Tibial artery (tissue), 4 donors: ENCODE measurements at regions not wholly inside any gene's neighbourhood (a gene's known extent, or its start where the extent isn't known, plus 50 kb on each side); places are given as distances from the start of the nearest gene placed in this dataset.

Experiments
- DNase-seq, 2 donors: peaks; one replicate each; pipeline ENCODE4 v3.0.0-alpha.2; 2019
- H3K27ac ChIP-seq, 2 donors: fragments of 200-600 bp; sonication (generic) in 1 of 2; 1 replicate in 1 of 2; 2 replicates in 1 of 2; pipeline ENCODE4 v1.5.1; 2018 to 2019; ENCODE audit warnings: mild to moderate bottlenecking in 1 of 2
- H3K27me3 ChIP-seq, 2 donors: fragments of 200-600 bp; sonication (generic) in 1 of 2; one replicate each; pipeline versions ENCODE4 v1.5.1 to v1.6.0; 2016 to 2019
- H3K36me3 ChIP-seq, 3 donors: fragments of 200-600 bp; sonication (generic) in 2 of 3; one replicate each; pipeline ENCODE4 v1.5.1; 2016 to 2019; ENCODE audit warnings: mild to moderate bottlenecking in 2 of 3
- H3K4me1 ChIP-seq, 4 donors: fragments of 200-600 bp; sonication (generic) in 2 of 4; 1 replicate in 3 of 4; 2 replicates in 1 of 4; pipeline ENCODE4 v1.5.1; 2016 to 2019
- H3K4me3 ChIP-seq, 2 donors: fragments of 200-600 bp; sonication (generic) in 1 of 2; 1 replicate in 1 of 2; 2 replicates in 1 of 2; pipeline ENCODE4 v1.5.1; 2018 to 2019; ENCODE audit warnings: mild to moderate bottlenecking in 2 of 2
- H3K9me3 ChIP-seq, 3 donors: fragments of 200-600 bp; sonication (generic) in 1 of 3; one replicate each; pipeline ENCODE4 v1.5.1; 2016 to 2019
- intact Hi-C: fragments of 100-400 bp; cut with DNase I; formaldehyde crosslinking; loops from one replicate; pipeline ENCODE4 v1.15.0; 2023; ENCODE audit warnings: low total_unique reads
- TF ChIP-seq, protein P1 (sequence below), 2 experiments: fragments of 200-600 bp in 1 of 2; fragments of 450-650 bp in 1 of 2; IDR thresholded peaks; one replicate each; pipeline ENCODE4 v1.5.1; 2017 to 2019; ENCODE audit warnings: antibody characterized with exemption in 2 of 2, mild to moderate bottlenecking in 1 of 2, moderate library complexity in 1 of 2

- no peaks in the 10 kb centered on the region for H3K27me3 ChIP-seq
- H3K36me3 ChIP-seq = no peaks in the 10 kb centered on the region
- H3K4me1 ChIP-seq = no peaks in the 10 kb centered on the region
- H3K27ac ChIP-seq = no peak overlapping the region
- no peak overlapping the region for H3K4me3 ChIP-seq
- intact Hi-C loops = no loop called here
- no peaks in the 10 kb centered on the region for H3K9me3 ChIP-seq
- DNase-seq = no peak
- TF ChIP-seq, protein P1, sequence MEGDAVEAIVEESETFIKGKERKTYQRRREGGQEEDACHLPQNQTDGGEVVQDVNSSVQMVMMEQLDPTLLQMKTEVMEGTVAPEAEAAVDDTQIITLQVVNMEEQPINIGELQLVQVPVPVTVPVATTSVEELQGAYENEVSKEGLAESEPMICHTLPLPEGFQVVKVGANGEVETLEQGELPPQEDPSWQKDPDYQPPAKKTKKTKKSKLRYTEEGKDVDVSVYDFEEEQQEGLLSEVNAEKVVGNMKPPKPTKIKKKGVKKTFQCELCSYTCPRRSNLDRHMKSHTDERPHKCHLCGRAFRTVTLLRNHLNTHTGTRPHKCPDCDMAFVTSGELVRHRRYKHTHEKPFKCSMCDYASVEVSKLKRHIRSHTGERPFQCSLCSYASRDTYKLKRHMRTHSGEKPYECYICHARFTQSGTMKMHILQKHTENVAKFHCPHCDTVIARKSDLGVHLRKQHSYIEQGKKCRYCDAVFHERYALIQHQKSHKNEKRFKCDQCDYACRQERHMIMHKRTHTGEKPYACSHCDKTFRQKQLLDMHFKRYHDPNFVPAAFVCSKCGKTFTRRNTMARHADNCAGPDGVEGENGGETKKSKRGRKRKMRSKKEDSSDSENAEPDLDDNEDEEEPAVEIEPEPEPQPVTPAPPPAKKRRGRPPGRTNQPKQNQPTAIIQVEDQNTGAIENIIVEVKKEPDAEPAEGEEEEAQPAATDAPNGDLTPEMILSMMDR (IDR thresholded peaks at IDR 0.05) = no peak
Observed at GRCh38 chr1:239633432-239633831, 247.1 kb downstream of the CHRM3 start.

GRCh38 chr1:239635276-239635675 lies 248.9 kb downstream of the CHRM3 start:
- Histone ChIP-seq H3K36me3 (no peaks in the 10 kb centered on the region), H3K4me1 (no peaks in the 10 kb centered on the region), H3K9me3 (no peaks in the 10 kb centered on the region), H3K4me3 (no peak overlapping the region), H3K27ac (no peak overlapping the region), H3K27me3 (no peaks in the 10 kb centered on the region)
- no peak for DNase-seq
- TF ChIP-seq, protein P1 (IDR thresholded peaks at IDR 0.05) = no peak
- intact Hi-C loops = no loop called here

DNA sequence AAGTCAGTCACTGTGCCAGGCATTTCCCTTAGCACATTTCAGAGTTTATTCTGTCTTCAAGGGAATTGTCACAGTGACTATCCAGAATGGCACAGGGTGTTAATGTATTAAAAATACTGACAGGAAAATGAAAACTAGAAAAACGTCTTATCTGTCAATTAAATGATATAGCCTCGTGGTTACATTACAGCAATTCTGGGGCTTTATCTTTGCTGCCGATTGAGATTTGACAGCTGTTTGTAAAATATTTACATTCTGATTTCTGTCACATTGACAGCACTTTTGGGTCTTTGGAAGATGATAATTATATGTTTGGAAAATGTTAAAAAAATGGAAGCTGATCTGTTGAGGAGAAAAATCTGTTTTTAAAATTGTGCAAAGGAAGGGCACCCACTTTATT lies 250.0 kb downstream of the CHRM3 start:
- H3K9me3 ChIP-seq = no peaks in the 10 kb centered on the region
- no peak for DNase-seq
- H3K27ac ChIP-seq = no peak overlapping the region
- no peaks in the 10 kb centered on the region for H3K4me1 ChIP-seq
- H3K4me3 ChIP-seq = no peak overlapping the region
- TF ChIP-seq, protein P1 (IDR thresholded peaks at IDR 0.05) = no peak
- no peaks in the 10 kb centered on the region for H3K27me3 ChIP-seq
- intact Hi-C loops = no loop called here
- H3K36me3 ChIP-seq = no peaks in the 10 kb centered on the region

DNA sequence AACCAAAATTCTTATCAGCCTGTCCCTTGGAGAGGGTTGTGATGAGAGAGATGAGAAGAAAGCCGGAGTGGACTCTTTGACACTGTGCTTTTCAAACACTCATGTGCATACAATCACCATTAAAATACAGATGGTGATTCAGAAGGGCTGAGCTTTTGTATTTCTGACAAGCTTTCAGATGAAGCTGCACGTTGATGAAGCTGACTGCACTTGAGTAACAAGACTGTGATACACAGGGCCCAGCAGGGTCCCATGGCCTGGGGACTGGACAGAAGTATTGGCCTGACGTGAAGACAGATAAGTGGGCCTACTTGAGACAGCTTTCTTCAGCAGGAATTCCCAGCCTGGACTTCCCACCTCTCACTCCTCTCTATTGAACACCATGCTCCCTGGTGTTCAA lies 258.2 kb downstream of the CHRM3 start:
- intact Hi-C loops = no loop called here
- no peak overlapping the region for H3K4me3 ChIP-seq
- no peaks in the 10 kb centered on the region for H3K9me3 ChIP-seq
- H3K27me3 ChIP-seq = no peaks in the 10 kb centered on the region
- TF ChIP-seq, protein P1 (IDR thresholded peaks at IDR 0.05) = no peak
- no peak for DNase-seq
- H3K36me3 ChIP-seq = no peaks in the 10 kb centered on the region
- H3K27ac ChIP-seq = no peak overlapping the region
- no peaks in the 10 kb centered on the region for H3K4me1 ChIP-seq

DNA sequence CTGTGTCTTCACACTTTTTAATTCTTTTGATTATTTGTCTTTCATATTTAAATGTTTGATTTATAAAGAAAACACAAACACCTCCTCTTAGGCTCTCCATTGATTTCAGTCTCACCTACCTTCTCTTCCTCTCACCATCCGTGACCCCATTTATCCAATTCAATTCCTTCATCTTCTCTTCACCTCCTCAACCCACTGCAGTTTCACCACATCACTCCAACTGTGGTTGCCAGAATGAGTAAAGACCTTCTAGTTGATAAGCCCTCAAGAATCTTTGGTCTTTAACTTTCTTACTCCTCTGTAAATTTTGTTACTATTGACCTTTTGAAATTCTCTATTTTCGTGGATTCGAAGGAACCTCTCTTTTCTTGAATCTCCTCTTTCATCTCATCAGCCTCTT lies 260.7 kb downstream of the CHRM3 start:
- H3K9me3 ChIP-seq = no peaks in the 10 kb centered on the region
- TF ChIP-seq, protein P1 (IDR thresholded peaks at IDR 0.05) = no peak

GRCh38 chr1:239647964-239648632 lies 261.7 kb downstream of the CHRM3 start:
- no peaks in the 10 kb centered on the region for H3K9me3 ChIP-seq
- H3K27ac ChIP-seq = no peak overlapping the region
- H3K4me3 ChIP-seq = no peak overlapping the region
- H3K27me3 ChIP-seq = no peaks in the 10 kb centered on the region
- TF ChIP-seq, protein P1 (IDR thresholded peaks at IDR 0.05) = no peak
- intact Hi-C loops = no loop called here
- H3K4me1 ChIP-seq = no peaks in the 10 kb centered on the region
- no peaks in the 10 kb centered on the region for H3K36me3 ChIP-seq
- no peak for DNase-seq

More for the DNA sequence above, 260.7 kb downstream of the CHRM3 start:
- H3K36me3 ChIP-seq = no peaks in the 10 kb centered on the region
- no peak overlapping the region for H3K4me3 ChIP-seq
- no peaks in the 10 kb centered on the region for H3K4me1 ChIP-seq
- intact Hi-C loops = no loop called here
- no peak overlapping the region for H3K27ac ChIP-seq
- no peaks in the 10 kb centered on the region for H3K27me3 ChIP-seq
- no peak for DNase-seq
